CD14-positive monocyte (primary cell): ENCODE measurements at regions not wholly inside any gene's neighbourhood (a gene's known extent, or its start where the extent isn't known, plus 50 kb on each side); places are given as distances from the start of the nearest gene placed in this dataset.
A peak's percentile ranks its signal among the peaks of the same experiment; 100 is the strongest.

Experiments used
- DNase-seq, 3 donors: peaks; one replicate each; pipeline ENCODE4 v3.0.0-alpha.2; 2011 to 2022
- H2AFZ ChIP-seq: 2 replicates; pipeline ENCODE4 v1.6.0; 2012; ENCODE audit warnings: mild to moderate bottlenecking, low read depth, low read length, inconsistent platforms; ENCODE audit not compliant: insufficient read depth, poor library complexity, severe bottlenecking
- H3K27ac ChIP-seq, 2 donors: 1 replicate in 1 of 2; 2 replicates in 1 of 2; pipeline ENCODE4 v1.5.1; 2012 to 2013; ENCODE audit warnings: low read length in 2 of 2, control low read depth in 1 of 2, inconsistent platforms in 1 of 2, low read depth in 1 of 2, mild to moderate bottlenecking in 1 of 2
- H3K27me3 ChIP-seq, 2 donors: one replicate each; pipeline versions ENCODE4 v1.6.0 to v1.6.1; 2011 to 2013; ENCODE audit warnings: low read length in 2 of 2; ENCODE audit not compliant: control insufficient read depth in 2 of 2, insufficient read depth in 2 of 2
- H3K36me3 ChIP-seq, 2 donors: replicated peaks in 1 of 2; 1 replicate in 1 of 2; 2 replicates in 1 of 2; pipeline versions ENCODE4 v1.5.1 to v1.6.1; 2012 to 2013; ENCODE audit warnings: low read length in 2 of 2, control low read depth in 1 of 2, inconsistent platforms in 1 of 2, mild to moderate bottlenecking in 1 of 2; ENCODE audit not compliant: insufficient read depth in 2 of 2, control insufficient read depth in 1 of 2
- H3K4me1 ChIP-seq, 2 donors: 1 replicate in 1 of 2; 2 replicates in 1 of 2; pipeline versions ENCODE4 v1.5.1 to v1.6.1; 2012 to 2013; ENCODE audit warnings: low read length in 2 of 2, control low read depth in 1 of 2, inconsistent platforms in 1 of 2, mild to moderate bottlenecking in 1 of 2, moderate library complexity in 1 of 2; ENCODE audit not compliant: insufficient read depth in 2 of 2, control insufficient read depth in 1 of 2
- H3K4me2 ChIP-seq: replicated peaks from 2 replicates; pipeline ENCODE3; 2012; ENCODE audit warnings: low read length, moderate library complexity, mild to moderate bottlenecking; ENCODE audit not compliant: poor library complexity, severe bottlenecking; ENCODE audit errors: extremely low read depth
- H3K4me3 ChIP-seq, 3 experiments: fragments of 200-600 bp in 1 of 3; sonication (generic) in 1 of 3; replicated peaks in 1 of 3; 1 replicate in 2 of 3; 2 replicates in 1 of 3; pipeline ENCODE4 v1.5.1; 2011 to 2013; ENCODE audit warnings: low read length in 3 of 3, mild to moderate bottlenecking in 3 of 3, control low read depth in 2 of 3, low read depth in 2 of 3, inconsistent platforms in 1 of 3, moderate library complexity in 1 of 3
- H3K79me2 ChIP-seq: 2 replicates; pipeline ENCODE4 v1.6.0; 2012; ENCODE audit warnings: mild to moderate bottlenecking, control low read depth, inconsistent platforms, low read length, moderate library complexity; ENCODE audit not compliant: insufficient read depth
- H3K9ac ChIP-seq: 2 replicates; pipeline ENCODE4 v1.6.0; 2017; ENCODE audit warnings: low read length, mild to moderate bottlenecking; ENCODE audit not compliant: insufficient read depth, poor library complexity, severe bottlenecking
- H3K9me3 ChIP-seq, 2 donors: replicated peaks in 1 of 2; 1 replicate in 1 of 2; 2 replicates in 1 of 2; pipeline versions ENCODE4 v1.5.1 to v1.6.1; 2012 to 2013; ENCODE audit warnings: low read length in 2 of 2, control low read depth in 1 of 2; ENCODE audit not compliant: control insufficient read depth in 1 of 2, insufficient read depth in 1 of 2
- H4K20me1 ChIP-seq: 2 replicates; pipeline ENCODE4 v1.6.0; 2012; ENCODE audit warnings: mild to moderate bottlenecking, low read length, control low read depth, moderate library complexity; ENCODE audit not compliant: insufficient read depth
- H3K27ac Mint-ChIP-seq, 7 donors: one replicate each; pipeline ENCODE4 v1.8.0; 2020; ENCODE audit warnings: mild to moderate bottlenecking in 7 of 7, mixed read lengths in 7 of 7, moderate library complexity in 6 of 7, inconsistent platforms in 2 of 7
- H3K27me3 Mint-ChIP-seq, 3 donors: one replicate each; pipeline ENCODE4 v1.8.0; 2021 to 2022; ENCODE audit warnings: low read depth in 3 of 3, mild to moderate bottlenecking in 3 of 3, mixed read lengths in 3 of 3, moderate library complexity in 3 of 3, inconsistent platforms in 1 of 3
- H3K36me3 Mint-ChIP-seq, 2 donors: one replicate each; pipeline ENCODE4 v1.8.0; 2020; ENCODE audit warnings: mixed read lengths in 2 of 2, inconsistent platforms in 1 of 2, mild to moderate bottlenecking in 1 of 2
- H3K4me1 Mint-ChIP-seq: one replicate; pipeline ENCODE4 v1.8.0; 2020; ENCODE audit warnings: mild to moderate bottlenecking, mixed read lengths
- H3K4me3 Mint-ChIP-seq, 2 donors: one replicate each; pipeline ENCODE4 v1.8.0; 2020; ENCODE audit warnings: mild to moderate bottlenecking in 2 of 2, mixed read lengths in 2 of 2, moderate library complexity in 1 of 2
- H3K9me3 Mint-ChIP-seq, 7 donors: one replicate each; pipeline ENCODE4 v1.8.0; 2020 to 2022; ENCODE audit warnings: mixed read lengths in 7 of 7, mild to moderate bottlenecking in 6 of 7, moderate library complexity in 6 of 7, inconsistent platforms in 2 of 7
- WGBS: methylation state at CpG from one replicate; pipeline ENCODE4 v1.1.5; 2013; ENCODE audit warnings: missing lambda C conversion rate; ENCODE audit not compliant: insufficient coverage; 5-methylcytosine and 5-hydroxymethylcytosine counted together
- intact Hi-C, 2 donors: fragments of 100-400 bp; cut with micrococcal nuclease; formaldehyde crosslinking; loops; one replicate each; pipeline versions ENCODE4 v1.15.0 to v1.15.1; 2023
- TF ChIP-seq, protein P1 (sequence below): fragments of 200-600 bp; IDR thresholded peaks from one replicate; pipeline ENCODE4 v1.8.0; 2022; ENCODE audit warnings: antibody characterized with exemption, mild to moderate bottlenecking

- Histone ChIP-seq H3K36me3 (no peaks in the 10 kb centered on the region), H2AFZ (no peak overlapping the region), H3K9me3 (no peaks in the 10 kb centered on the region), H3K27ac (no peak overlapping the region), H4K20me1 (no peaks in the 10 kb centered on the region), H3K4me1 (peaks cover 6 to 7% of the 10 kb centered on the region in 2 donors), H3K79me2 (no peaks in the 10 kb centered on the region), H3K27me3 (no peaks in the 10 kb centered on the region), H3K4me3 (no peak overlapping the region), H3K4me2 (no peak overlapping the region), H3K9ac (no peak overlapping the region)
- H3K4me3 Mint-ChIP-seq, result peak overlapping the region; percentile 24 to 35
- H3K9me3 Mint-ChIP-seq, result peaks cover 0 to 7% (median 0%) of the 10 kb centered on the region in 7 donors
- TF ChIP-seq, protein P1, sequence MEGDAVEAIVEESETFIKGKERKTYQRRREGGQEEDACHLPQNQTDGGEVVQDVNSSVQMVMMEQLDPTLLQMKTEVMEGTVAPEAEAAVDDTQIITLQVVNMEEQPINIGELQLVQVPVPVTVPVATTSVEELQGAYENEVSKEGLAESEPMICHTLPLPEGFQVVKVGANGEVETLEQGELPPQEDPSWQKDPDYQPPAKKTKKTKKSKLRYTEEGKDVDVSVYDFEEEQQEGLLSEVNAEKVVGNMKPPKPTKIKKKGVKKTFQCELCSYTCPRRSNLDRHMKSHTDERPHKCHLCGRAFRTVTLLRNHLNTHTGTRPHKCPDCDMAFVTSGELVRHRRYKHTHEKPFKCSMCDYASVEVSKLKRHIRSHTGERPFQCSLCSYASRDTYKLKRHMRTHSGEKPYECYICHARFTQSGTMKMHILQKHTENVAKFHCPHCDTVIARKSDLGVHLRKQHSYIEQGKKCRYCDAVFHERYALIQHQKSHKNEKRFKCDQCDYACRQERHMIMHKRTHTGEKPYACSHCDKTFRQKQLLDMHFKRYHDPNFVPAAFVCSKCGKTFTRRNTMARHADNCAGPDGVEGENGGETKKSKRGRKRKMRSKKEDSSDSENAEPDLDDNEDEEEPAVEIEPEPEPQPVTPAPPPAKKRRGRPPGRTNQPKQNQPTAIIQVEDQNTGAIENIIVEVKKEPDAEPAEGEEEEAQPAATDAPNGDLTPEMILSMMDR, result no peak
- WGBS, result 89% methylated on average over 14 of the region's 15 CpGs
- intact Hi-C loops, result no loop called here
- H3K4me1 Mint-ChIP-seq, result peaks cover 15% of the 10 kb centered on the region
- no peak overlapping the region for H3K27ac Mint-ChIP-seq
- H3K36me3 Mint-ChIP-seq, result no peaks in the 10 kb centered on the region
- peaks cover 8 to 13% (median 10%) of the 10 kb centered on the region in 3 donors for H3K27me3 Mint-ChIP-seq
- DNase-seq, result no peak
Observed at GRCh38 chr18:22335731-22336198, 82.0 kb downstream of the CTAGE1 start.

DNA sequence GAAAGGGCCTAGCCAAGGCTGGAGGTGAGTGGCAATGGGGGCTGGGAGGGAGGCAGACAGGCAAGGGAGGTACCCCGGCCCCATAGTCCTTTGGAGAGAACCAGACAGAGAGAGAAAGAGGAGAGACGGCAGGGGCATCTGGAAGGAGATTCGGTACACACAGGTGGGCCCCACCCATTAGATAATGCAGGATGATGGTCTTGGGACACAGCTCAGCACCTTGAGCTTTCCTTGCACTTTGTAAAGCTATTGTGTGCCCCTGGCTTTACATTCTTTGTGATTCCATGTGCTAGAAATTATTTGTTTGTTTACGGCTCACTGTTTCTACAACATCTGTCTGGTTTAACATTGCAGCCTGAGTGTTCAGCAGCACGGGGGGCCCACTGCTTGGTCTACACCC is 83.1 kb downstream of the CTAGE1 start:
- no peak for DNase-seq
- H3K4me1 ChIP-seq, result peaks cover 6 to 7% of the 10 kb centered on the region in 2 donors
- TF ChIP-seq, protein P1, result no peak
- H3K4me1 Mint-ChIP-seq, result peaks cover 15% of the 10 kb centered on the region
- no peaks in the 10 kb centered on the region for H4K20me1 ChIP-seq
- H3K9me3 ChIP-seq, result no peaks in the 10 kb centered on the region
- no peaks in the 10 kb centered on the region for H3K79me2 ChIP-seq
- H3K36me3 Mint-ChIP-seq, result no peaks in the 10 kb centered on the region
- no peak overlapping the region for H3K4me3 Mint-ChIP-seq
- peaks cover 0 to 7% (median 2%) of the 10 kb centered on the region in 7 donors for H3K9me3 Mint-ChIP-seq
- H3K4me2 ChIP-seq, result no peak overlapping the region
- H3K36me3 ChIP-seq, result no peaks in the 10 kb centered on the region
- WGBS, result 97% methylated on average over 4 of the region's 5 CpGs
- H3K27me3 ChIP-seq, result no peaks in the 10 kb centered on the region
- no peak overlapping the region for H3K9ac ChIP-seq
- intact Hi-C loops, result no loop called here
- no peak overlapping the region for H2AFZ ChIP-seq
- H3K27ac ChIP-seq, result no peak overlapping the region
- H3K27me3 Mint-ChIP-seq, result peaks cover 8 to 14% (median 13%) of the 10 kb centered on the region in 3 donors
- H3K27ac Mint-ChIP-seq, result no peak overlapping the region
- H3K4me3 ChIP-seq, result no peak overlapping the region
